Neural progenitor cell (in vitro differentiated cells): ENCODE measurements at regions not wholly inside any gene's neighbourhood (a gene's known extent, or its start where the extent isn't known, plus 50 kb on each side); places are given as distances from the start of the nearest gene placed in this dataset.
A peak's percentile ranks its signal among the peaks of the same experiment; 100 is the strongest.

Experiments used
- DNase-seq: peaks from one replicate; pipeline ENCODE4 v3.0.0-alpha.2; 2016; ENCODE audit warnings: low spot score
- H2AFZ ChIP-seq: fragments of 200-600 bp; sonication (generic); replicated peaks from 2 replicates; pipeline ENCODE4 v1.6.1; 2016; ENCODE audit warnings: antibody characterized with exemption
- H3F3A ChIP-seq: fragments of 200-600 bp; sonication (generic); 2 replicates; pipeline ENCODE4 v1.6.1; 2016; ENCODE audit warnings: antibody characterized with exemption, low read depth
- H3K27ac ChIP-seq: fragments of 200-600 bp; sonication (generic); 2 replicates; pipeline ENCODE4 v1.5.1; 2016; ENCODE audit warnings: mild to moderate bottlenecking
- H3K27me3 ChIP-seq: fragments of 200-600 bp; sonication (generic); 2 replicates; pipeline ENCODE4 v1.6.1; 2016; ENCODE audit warnings: mild to moderate bottlenecking, moderate library complexity
- H3K36me3 ChIP-seq: fragments of 200-600 bp; sonication (generic); 2 replicates; pipeline ENCODE4 v1.5.1; 2016
- H3K4me1 ChIP-seq: fragments of 200-600 bp; sonication (generic); 2 replicates; pipeline ENCODE4 v1.6.1; 2016; ENCODE audit warnings: mixed run types
- H3K4me2 ChIP-seq: fragments of 200-600 bp; sonication (generic); 2 replicates; pipeline ENCODE4 v1.6.1; 2016
- H3K4me3 ChIP-seq: fragments of 200-600 bp; sonication (generic); 2 replicates; pipeline ENCODE4 v1.5.1; 2016
- H3K79me2 ChIP-seq: fragments of 200-600 bp; sonication (generic); 2 replicates; pipeline ENCODE4 v1.6.1; 2016; ENCODE audit warnings: low read depth
- H3K9ac ChIP-seq: fragments of 200-600 bp; sonication (generic); 2 replicates; pipeline ENCODE4 v1.6.1; 2016
- H3K9me3 ChIP-seq: fragments of 200-600 bp; sonication (generic); 2 replicates; pipeline ENCODE4 v1.5.1; 2016; ENCODE audit warnings: low read depth
- H4K20me1 ChIP-seq: fragments of 200-600 bp; sonication (generic); 2 replicates; pipeline ENCODE4 v1.6.1; 2016; ENCODE audit warnings: low read depth
- H3K27ac Mint-ChIP-seq: 3 replicates; pipeline ENCODE4 v1.8.0; 2021; ENCODE audit warnings: mixed read lengths
- H3K27me3 Mint-ChIP-seq: 2 replicates; pipeline ENCODE4 v1.8.0; 2022; ENCODE audit warnings: low read depth, mild to moderate bottlenecking, inconsistent platforms, moderate library complexity, mixed read lengths; ENCODE audit not compliant: insufficient read depth
- H3K36me3 Mint-ChIP-seq: 3 replicates; pipeline ENCODE4 v1.8.0; 2021; ENCODE audit warnings: mixed read lengths
- H3K4me1 Mint-ChIP-seq: 3 replicates; pipeline ENCODE4 v1.8.0; 2021; ENCODE audit warnings: mixed read lengths
- H3K4me3 Mint-ChIP-seq: 3 replicates; pipeline ENCODE4 v1.8.0; 2021; ENCODE audit warnings: mild to moderate bottlenecking, moderate library complexity, mixed read lengths
- H3K9me3 Mint-ChIP-seq: 3 replicates; pipeline ENCODE4 v1.8.0; 2020; ENCODE audit warnings: mixed read lengths
- CTCF ChIP-seq: fragments of 200-600 bp; sonication (generic); IDR thresholded peaks from 2 replicates; pipeline ENCODE4 v1.5.1; 2017; ENCODE audit warnings: antibody characterized with exemption, mild to moderate bottlenecking
- EZH2 ChIP-seq: fragments of 200-600 bp; sonication (generic); IDR thresholded peaks from 2 replicates; pipeline ENCODE4 v1.6.1; 2017; ENCODE audit warnings: antibody characterized with exemption, mild to moderate bottlenecking, moderate library complexity
- EZH2phosphoT487 ChIP-seq: fragments of 200-600 bp; sonication (generic); IDR thresholded peaks from 2 replicates; pipeline ENCODE4 v1.6.1; 2017; ENCODE audit warnings: antibody characterized with exemption

GRCh38 chr17:6231465-6231864 lies 161.3 kb downstream of the WSCD1 start:
- no peak for DNase-seq
- TF ChIP-seq EZH2 (no peak), EZH2phosphoT487 (no peak), CTCF (no peak)
- H3K9me3 Mint-ChIP-seq: peaks cover 3% of the 10 kb centered on the region
- H4K20me1 ChIP-seq: no peaks in the 10 kb centered on the region
- no peak overlapping the region for H3K27ac Mint-ChIP-seq
- H3K4me1 ChIP-seq: no peaks in the 10 kb centered on the region
- no peak overlapping the region for H2AFZ ChIP-seq
- no peak overlapping the region for H3K4me2 ChIP-seq
- H3K4me3 Mint-ChIP-seq: no peak overlapping the region
- peaks cover 10% of the 10 kb centered on the region for H3K4me1 Mint-ChIP-seq
- H3K9ac ChIP-seq: no peak overlapping the region
- no peaks in the 10 kb centered on the region for H3K9me3 ChIP-seq
- H3K27ac ChIP-seq: no peak overlapping the region
- H3K4me3 ChIP-seq: no peak overlapping the region
- H3K27me3 Mint-ChIP-seq: peaks cover 4% of the 10 kb centered on the region
- H3K79me2 ChIP-seq: no peaks in the 10 kb centered on the region
- H3K27me3 ChIP-seq: no peaks in the 10 kb centered on the region
- H3F3A ChIP-seq: no peaks in the 10 kb centered on the region
- H3K36me3 ChIP-seq: no peaks in the 10 kb centered on the region
- H3K36me3 Mint-ChIP-seq: no peaks in the 10 kb centered on the region

DNA sequence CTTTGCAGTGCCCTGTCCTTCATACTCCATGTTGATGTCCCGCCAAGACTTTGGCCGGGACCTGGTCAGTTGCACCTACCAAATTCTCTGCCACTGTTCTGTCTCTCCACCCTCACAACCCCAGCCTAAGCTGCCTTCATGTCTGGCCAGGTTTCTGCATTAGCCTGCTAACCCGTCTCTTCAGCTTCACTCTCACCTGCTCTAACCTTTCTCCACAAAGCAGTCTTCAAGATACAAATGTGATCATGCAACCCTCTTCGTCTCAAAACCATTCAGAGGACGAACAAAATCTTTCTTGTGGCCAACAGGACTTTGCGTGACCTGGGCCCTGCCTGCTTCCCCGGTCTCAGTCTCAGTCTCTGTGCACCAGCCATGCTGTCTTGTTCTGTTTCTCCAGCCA lies 148.2 kb downstream of the WSCD1 start:
- Mint-ChIP-seq H3K27ac (no peak overlapping the region), H3K9me3 (peaks cover 20% of the 10 kb centered on the region), H3K4me1 (peaks cover 5% of the 10 kb centered on the region), H3K27me3 (no peaks in the 10 kb centered on the region), H3K36me3 (peaks cover 1% of the 10 kb centered on the region), H3K4me3 (no peak overlapping the region)
- Histone ChIP-seq H3K27ac (no peak overlapping the region), H3K27me3 (no peaks in the 10 kb centered on the region), H2AFZ (peak overlapping the region; percentile 6), H3K9me3 (peaks cover 5% of the 10 kb centered on the region), H4K20me1 (no peaks in the 10 kb centered on the region), H3K4me3 (no peak overlapping the region), H3K36me3 (peaks cover 4% of the 10 kb centered on the region), H3K4me1 (no peaks in the 10 kb centered on the region), H3K9ac (no peak overlapping the region), H3K79me2 (no peaks in the 10 kb centered on the region), H3F3A (no peaks in the 10 kb centered on the region), H3K4me2 (no peak overlapping the region)
- DNase-seq: no peak
- TF ChIP-seq EZH2phosphoT487: no peak
- TF ChIP-seq CTCF: no peak

GRCh38 chr17:6215071-6216035 lies 145.2 kb downstream of the WSCD1 start:
- no peak for DNase-seq
- H3K27me3 ChIP-seq: no peaks in the 10 kb centered on the region
- Mint-ChIP-seq H3K27ac (no peak overlapping the region), H3K4me1 (peaks cover 5% of the 10 kb centered on the region), H3K4me3 (no peak overlapping the region), H3K9me3 (peaks cover under 1% of the 10 kb centered on the region), H3K27me3 (no peaks in the 10 kb centered on the region), H3K36me3 (no peaks in the 10 kb centered on the region)
- no peaks in the 10 kb centered on the region for H3K79me2 ChIP-seq
- H3K4me2 ChIP-seq: no peak overlapping the region
- no peaks in the 10 kb centered on the region for H3K36me3 ChIP-seq
- no peaks in the 10 kb centered on the region for H3F3A ChIP-seq
- H3K27ac ChIP-seq: no peak overlapping the region
- no peaks in the 10 kb centered on the region for H3K9me3 ChIP-seq
- no peak overlapping the region for H3K9ac ChIP-seq
- H3K4me1 ChIP-seq: no peaks in the 10 kb centered on the region
- no peak overlapping the region for H2AFZ ChIP-seq
- H3K4me3 ChIP-seq: no peak overlapping the region
- TF ChIP-seq CTCF (no peak), EZH2phosphoT487 (no peak), EZH2 (no peak)
- no peaks in the 10 kb centered on the region for H4K20me1 ChIP-seq
